ENCODE measurements at regions not wholly inside any gene's neighbourhood (a gene's known extent, or its start where the extent isn't known, plus 50 kb on each side); places are given as distances from the start of the nearest gene placed in this dataset.

DNA sequence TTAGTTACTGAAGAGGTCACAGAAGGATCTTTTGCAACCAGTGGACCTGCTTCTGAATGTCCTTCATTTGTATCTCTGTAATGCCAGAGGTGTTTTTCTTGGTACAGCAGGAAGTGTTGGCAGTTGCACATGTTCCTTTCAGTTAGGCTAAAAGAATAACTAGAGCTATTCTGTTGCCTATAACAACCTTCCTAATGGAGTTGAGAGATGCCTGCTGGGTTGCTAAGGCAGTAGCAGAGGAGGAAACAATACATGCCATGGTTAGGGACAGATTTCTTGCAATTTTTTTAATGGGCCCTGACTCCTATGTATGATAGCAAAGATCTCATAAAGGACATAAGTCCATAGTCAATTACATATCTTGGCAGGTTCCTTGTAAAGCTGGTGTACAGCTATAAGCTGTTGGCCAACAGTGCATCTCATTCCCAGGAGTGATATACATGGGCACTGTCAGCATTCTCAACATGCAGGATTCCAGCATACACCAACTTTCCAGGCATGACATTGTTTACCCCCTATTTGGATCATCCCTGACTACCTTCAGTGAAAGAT lies 556.6 kb downstream of the CCER1 start:
- DNase-seq (no peak), ATAC-seq (no peak)

DNA sequence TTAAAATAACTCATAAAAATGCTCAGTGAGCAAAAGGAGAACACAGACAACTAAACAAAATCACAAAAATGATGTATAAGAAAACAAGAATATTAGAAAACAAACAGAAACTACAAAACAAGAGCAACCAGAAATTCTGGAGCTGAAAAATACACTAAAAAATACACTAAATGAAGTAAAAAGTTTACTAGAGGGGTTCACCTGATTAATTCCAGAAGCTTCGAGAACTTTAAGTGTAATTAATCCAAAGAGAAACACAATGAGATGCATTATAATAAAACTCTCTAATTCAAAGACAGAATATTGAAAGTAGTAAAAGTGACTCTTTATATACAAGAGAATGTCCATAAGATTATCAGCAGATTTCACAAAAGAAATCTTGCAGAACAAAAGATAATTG lies 558.4 kb downstream of the CCER1 start:
- ATAC-seq = no peak
- DNase-seq = no peak

DNA sequence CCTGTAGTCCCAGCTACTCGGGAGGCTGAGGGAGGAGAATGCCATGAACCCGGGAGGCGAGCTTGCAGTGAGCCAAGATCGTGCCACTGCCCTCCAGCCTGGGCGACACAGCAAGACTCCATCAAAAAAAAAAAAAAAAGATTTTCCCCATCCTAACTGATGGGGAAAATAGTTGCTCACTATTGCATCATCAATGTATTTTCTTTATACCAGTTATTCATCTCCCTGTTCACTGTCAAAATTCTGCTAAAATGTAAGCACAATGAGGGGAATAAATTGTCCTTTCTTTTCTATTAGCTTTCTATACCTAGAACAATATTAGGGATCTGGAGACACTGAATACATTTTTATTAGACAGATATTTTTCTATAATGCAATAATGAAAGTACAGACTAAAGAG lies 561.3 kb downstream of the CCER1 start:
- no peak for DNase-seq
- no peak for ATAC-seq

DNA sequence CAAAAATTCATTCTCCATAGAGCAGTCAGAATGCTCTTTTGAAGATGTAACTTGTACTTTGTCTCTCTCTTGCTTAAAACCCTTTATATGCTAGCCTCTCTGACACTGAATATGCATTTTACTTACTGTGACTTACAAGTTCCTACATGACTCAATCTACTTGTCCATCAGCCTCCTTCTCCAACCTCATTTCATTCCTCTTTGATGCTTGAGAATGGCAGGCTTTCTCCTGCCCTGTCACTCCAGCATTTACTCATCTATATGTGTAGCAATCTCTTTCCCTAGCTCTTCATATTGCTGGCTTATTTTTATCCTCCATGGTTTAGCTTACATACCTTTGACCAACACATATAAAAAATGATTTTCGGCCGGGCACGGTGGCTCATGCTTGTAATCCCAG lies 561.9 kb downstream of the CCER1 start:
- ATAC-seq (no peak), DNase-seq (no peak)

DNA sequence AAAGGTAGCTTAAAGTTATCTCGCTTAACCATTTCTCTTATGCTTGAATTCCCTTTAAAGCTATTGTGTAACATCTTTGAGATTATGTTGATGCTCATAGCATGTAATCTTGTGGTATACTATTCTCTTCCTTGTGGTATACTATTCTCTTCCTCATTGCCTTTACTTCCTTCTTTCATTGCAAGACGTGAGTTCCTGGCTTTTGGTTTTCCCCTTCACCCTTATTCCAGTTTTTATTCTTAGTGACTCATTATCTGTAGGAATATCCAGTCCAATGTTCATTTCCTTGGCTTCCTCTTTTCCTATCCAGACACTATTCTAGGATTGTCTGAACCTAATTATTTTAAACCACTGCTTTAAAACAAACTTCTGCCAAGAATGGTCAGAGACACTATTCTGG lies 564.0 kb downstream of the CCER1 start:
- DNase-seq (no peak), ATAC-seq (no peak)

DNA sequence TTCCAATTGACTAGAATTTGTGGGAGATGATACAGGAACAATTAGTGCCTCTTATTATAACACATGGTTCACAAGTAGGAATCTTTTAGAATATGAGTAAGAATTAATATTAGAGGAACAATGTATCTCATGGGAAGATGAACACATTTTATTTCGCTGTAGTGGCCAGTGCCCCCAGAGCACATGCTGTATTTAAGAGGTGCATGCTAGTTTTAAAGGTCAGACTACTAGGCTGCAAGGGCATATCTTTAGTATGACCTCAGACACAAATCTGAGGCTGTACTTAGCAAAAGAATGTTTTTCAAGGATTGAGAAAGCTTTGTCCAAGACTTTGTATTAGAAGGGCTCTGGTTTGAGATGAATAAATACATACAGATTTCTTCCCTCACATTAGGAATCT lies 586.9 kb downstream of the CCER1 start:
- no peak for DNase-seq
- no peak for ATAC-seq

DNA sequence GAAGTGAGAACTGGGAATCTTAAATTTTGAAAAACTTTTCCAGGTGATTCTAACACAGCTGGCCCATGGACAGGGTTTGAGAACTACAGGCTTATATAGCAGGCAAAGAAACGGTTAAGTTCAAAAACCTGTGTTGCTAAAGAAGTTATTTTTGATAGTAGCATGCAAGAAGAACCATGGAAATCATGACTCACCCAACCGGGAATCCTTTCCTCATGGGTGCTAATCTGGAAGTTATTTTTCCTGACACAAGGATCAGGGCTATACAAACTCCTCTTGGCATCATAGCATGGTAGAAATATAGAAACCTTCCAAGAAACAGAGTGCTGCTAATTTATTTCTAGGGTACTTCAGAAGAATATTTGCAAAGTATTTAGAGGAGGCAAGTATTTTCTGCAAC lies 588.7 kb downstream of the CCER1 start:
- ATAC-seq = no peak
- DNase-seq = no peak

DNA sequence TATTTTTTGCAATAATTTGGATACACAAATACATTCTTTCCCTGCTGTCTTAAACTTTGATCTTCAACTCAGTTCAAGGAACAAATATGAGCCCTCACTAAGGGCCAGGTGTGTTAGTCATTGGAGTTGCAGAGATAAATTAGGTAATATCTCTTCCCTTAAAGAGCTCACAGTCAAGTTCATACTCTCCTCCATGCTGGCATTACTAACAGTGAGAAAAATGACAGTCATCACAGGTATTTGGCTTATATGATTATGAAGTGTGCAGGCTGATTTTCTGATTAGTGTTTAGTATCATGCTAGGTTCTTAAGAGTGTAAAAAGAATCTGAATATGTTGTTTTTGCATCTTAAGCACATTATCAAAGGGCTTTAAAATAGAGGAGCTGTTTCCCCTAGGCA lies 594.7 kb downstream of the CCER1 start:
- ATAC-seq = no peak
- DNase-seq = no peak

DNA sequence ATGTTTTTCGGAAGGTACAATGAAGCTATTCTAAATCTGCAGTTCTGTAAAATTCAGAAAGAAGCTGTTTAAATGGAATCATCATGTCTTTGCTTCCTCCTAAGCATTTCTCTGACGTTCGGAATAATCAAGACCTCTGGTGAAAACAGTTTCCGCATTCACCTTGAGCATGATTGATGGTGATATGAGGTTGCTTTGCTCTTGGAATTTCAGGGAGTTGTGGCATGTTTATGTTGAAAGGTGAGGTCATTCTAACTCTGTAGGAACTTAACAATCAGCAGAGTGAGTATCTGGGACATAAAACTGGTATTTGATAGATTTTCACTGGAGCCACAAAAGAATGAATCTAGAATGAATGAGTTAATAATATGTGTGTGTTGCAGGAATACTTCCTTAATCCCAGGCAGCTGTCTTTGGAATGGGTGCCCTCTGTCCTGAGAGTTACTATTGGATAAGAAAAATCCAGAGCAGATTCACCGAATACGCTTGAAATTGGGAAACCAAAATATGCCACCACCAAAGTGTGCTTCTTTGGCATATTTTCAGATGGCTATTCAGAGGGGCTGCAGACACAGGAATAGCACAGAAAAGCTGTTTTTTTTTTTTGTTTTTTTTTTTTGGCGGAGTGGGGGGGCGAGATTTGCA lies 599.1 kb downstream of the CCER1 start:
- DNase-seq (no peak), ATAC-seq (no peak)

DNA sequence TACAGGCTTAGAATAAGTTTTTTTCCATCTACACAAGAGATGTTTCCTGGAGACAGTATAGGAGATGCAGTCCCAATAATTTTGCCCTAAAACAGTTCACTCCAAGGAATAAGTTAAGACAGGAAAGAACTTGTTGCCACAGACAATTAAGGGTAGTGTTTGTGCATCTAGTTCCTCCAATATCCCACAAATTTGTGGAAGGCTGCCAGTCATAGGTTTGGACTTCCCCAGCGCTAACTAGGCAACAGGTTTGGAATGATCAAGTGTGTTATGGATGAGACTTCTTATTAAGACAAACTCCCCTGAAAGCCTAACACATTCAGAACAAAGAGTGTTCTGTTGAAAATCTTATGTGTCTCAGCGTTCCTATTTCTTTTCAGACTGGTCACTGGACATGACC lies 611.0 kb downstream of the CCER1 start:
- DNase-seq (no peak), ATAC-seq (no peak)

DNA sequence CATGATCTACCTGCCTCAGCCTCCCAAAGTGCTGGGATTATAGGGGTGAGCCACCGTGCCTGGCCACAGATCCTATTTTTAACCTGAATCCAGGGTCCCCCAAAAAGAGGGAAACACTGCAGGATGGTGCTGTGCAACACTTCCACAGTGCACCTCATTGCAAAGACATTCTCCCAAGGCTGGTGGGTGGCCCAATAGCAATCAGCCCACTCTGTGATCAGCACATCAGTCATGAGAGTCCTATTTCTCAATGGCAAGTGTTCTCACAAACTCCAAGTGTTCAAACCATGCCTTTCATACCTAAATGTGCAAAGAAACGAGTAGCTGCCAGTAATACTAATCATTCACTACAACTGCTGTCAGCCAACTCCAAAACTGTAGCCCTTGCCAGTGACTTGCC lies 612.9 kb downstream of the CCER1 start:
- DNase-seq (no peak), ATAC-seq (no peak)

DNA sequence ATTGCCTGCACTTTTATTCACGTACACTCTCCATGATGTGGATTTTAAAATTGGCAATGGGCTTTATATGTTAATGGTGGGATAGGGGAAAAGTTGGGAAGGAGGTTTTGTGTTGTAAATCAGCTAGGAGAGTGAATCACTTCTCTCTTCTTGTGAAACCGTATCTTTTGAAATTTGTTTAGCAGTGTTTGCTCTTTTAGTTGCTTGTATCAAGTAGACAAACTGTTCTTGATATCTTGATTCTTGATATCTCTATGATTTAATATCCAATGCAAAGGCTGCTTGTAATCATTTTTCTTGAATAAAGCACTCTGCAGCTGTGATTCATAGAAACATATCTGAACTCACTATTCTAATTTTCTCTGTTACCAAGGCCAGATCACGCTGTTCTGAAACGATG lies 615.1 kb downstream of the CCER1 start:
- DNase-seq = no peak
- ATAC-seq = no peak

DNA sequence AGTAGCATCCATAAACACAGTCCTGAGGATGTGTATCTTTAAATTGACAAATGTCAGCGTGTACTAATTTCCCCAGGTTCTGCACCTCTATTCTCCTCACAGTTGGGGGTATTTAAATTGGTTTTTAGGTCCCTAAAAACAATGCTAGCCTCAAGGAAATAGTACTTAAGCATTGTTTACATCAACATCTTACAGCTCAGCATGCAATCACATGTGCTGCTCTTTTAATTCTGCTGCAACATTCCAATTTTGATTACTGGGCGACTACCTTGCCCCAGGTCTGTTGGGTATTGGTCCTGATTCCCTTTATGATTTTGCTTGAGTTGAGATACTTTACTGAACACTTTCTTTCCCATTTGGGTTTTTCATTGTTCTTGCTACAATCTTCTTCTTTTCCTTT lies 616.6 kb downstream of the CCER1 start:
- ATAC-seq = no peak
- DNase-seq = no peak

DNA sequence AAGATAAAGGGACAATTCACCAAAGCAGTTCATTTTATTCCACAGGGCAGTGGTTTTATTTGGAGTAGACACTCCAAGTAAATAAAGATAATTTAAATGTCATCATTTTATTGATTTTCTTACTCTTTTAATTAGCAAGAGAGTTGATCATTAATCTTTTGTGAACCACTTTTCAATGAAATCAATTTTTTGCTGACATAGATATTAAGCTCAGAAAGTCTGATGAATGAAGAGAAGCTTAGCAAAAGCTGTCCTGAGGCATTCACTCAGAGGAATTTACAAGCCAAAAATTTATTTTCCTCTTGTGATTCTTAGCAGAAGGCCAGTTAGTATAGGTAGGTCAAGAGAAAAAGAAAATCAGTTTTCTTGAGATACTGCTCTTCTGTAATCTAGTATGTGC lies 618.0 kb downstream of the CCER1 start:
- DNase-seq (no peak), ATAC-seq (no peak)

DNA sequence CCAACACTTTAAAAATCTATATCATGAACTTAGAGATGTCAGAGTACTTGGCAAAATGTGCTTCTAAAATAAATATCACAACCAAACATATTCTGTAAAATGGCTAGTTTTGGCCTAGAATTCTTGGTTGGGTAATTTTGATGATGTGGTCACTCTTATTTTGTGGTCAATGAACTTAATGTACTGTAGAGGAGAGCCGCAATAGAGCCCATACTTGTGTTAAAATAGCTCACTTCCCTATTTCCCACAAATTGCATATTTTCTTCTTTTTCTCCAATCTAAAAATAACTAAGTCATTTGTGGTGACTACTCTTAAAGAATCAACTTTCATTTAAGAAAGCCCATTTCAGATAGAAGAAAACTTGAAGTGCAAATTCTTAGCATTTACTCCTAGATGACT lies 619.4 kb downstream of the CCER1 start:
- no peak for ATAC-seq
- no peak for DNase-seq

DNA sequence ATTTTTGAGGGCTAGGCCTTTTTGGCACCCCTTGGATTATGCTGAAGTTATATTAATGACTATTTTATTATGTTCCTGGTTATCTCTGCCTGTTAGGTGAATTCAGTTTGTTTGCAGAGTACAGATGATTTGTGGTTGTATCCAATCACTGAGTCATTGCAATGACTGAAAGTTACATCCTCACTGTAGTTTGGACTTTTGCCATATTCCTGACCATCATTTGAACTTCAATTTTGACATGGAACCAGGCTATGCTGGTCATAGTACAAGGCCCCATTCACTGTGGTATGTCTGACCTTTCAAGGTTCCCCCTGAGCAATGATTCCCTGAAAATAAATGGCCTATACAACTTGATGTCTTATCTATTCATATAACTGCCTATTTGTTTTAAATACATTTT lies 621.0 kb downstream of the CCER1 start:
- ATAC-seq (no peak), DNase-seq (no peak)

DNA sequence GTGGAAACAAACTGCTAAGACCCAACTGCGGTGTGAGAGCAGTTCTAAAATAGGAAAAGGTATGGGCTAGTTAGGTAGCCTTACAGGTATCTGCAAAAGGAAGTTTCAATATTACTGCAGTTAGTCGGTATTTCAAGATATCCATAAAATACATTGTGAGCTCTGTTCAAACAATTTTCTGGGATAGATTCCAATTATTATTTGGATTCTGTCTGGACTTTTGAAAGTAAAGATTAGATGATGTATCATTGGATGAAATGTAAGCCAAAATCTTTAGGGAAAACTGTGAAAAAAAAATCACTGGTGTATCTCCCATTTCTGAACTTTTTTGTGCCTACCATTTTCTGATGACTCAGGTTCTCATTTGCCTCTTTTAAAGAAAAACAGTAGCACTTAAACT lies 621.6 kb downstream of the CCER1 start:
- ATAC-seq = no peak
- no peak for DNase-seq

DNA sequence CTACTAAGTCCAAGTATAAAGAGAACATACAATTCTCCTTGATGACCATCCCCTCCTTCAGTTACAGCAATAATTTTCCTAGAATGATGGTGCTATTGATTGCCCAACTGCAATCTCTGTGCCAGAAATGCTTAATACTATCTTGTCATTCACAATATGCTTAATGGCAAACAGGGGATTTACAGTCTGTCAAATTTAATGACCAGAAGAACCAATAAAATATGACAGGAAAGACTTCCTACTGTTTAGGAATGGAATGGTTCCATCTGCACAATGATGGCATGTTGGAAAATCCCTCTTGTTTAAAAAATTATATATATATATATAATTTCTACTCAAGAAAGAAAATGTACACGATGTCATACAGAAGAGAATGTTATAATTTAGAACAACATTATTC lies 623.2 kb downstream of the CCER1 start:
- no peak for ATAC-seq

DNA sequence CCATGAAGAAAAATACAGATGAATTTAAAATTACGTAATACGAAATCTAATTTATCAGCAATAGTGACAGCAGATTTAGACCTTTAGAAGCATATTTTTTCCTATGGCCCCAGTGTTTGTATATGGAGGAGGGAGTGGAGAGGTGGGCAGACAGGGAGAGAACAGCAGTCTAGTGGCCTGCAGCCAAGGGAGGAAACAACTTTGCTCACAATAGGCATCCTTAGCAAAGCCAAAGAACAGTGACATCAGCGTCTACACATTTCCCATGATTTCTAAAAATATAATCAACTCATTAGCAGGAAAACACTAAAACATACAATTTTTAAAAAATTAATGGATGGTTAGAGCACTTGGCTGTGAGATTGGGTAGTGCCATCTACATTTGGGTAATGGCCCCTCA lies 622.6 kb upstream of the ATP2B1 start:
- ATAC-seq (no peak), DNase-seq (no peak)

More for the DNA sequence above, 623.2 kb downstream of the CCER1 start:
- no peak for DNase-seq

DNA sequence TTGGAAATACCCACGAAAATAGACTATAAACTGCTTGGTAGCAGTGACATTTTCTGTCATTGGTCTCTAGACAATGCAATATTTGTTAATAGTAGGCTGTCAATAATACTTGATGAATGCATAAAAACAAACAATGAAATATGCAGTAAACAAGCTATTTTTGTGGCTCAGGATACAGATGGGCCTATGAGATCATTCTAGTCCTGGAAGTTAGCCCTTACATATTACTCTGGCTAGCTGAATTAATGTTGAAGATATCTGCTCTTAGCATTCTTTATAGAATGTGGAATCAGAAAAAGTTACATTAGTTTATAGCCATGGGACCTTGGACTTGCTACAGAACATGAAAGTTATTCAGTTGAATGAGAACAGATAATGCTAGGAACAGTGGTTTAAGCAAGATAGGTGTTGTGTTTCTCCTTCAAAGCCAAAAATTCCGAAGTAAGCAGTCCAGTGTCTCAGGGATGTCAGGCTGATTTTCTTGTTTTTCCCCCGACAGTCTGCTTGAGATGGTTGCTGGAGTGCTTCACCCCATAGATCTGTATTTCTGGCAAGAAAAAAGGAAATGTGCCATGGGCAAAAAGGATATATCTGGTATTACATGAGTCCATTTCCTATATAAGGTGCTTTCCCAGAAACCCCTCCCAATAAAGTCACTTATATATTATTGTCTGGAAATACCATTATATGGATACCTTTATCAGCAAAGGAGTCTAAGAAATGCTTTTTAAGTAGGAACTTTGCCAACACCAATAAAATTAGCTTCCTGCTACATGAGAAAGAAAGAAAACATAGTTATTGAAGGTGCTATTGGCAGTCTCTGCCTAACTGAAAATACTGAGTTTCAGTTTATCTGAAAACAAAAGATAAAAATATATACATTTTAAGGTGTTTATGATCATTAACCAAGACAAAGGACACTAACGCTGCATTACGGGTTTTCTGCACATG lies 619.4 kb upstream of the ATP2B1 start:
- DNase-seq (no peak), ATAC-seq (no peak)

DNA sequence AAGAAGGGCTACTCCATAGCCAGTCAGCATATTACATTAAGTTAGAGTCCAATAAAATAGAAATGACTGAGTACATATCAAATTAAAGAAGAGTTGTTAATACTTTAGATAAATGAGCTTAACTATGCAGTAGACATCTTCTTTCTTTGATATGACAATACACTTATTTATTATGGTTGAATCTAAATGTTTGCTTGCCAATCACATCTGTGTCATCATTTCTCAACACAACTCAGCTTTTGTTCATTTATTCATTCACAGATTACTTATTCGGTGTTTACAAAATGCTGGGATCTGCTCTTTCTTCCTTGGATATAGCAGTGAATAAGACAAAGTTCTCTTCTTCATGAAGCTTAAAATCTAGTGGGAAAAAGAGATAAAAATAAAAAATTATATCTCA lies 614.6 kb upstream of the ATP2B1 start:
- no peak for ATAC-seq

DNA sequence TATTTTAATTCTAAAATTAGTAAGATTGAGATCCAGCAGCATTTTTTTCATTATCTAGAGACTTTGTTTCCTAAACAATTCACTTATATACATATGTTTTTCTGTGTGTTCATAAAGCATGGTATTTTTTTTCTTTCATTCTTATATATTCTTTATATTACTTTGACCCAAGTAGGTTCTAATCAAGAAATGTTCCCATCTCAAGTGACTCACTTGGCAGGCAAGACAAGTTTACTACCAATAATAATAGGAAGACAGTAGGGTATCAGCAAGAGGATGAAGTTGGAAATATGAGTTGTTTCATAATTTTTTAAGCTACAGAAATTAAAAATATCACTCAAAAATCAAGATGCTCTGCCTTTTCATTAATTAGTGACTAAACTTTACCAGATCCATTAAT lies 613.4 kb upstream of the ATP2B1 start:
- DNase-seq = no peak
- no peak for ATAC-seq

More for the DNA sequence above, 614.6 kb upstream of the ATP2B1 start:
- DNase-seq = no peak

DNA sequence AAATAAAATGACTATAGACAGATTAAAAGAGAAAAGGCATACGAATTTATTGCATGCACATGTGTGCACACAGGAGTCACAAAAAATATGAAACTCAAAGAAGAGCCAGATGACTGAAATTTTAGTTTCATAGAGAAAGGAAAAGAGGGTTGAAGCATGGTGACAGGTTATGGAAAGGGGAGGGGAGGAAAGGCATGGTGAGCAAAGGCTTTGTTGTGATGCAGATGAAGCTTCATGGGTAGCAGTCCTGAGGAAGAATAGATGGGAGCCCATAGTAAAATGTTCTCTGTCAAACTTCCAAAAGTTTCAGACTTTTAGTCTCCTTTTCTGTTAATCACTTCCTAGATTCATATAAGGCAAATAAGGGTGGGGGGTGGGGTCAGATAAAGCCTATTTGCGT lies 612.7 kb upstream of the ATP2B1 start:
- ATAC-seq = no peak
- no peak for DNase-seq

DNA sequence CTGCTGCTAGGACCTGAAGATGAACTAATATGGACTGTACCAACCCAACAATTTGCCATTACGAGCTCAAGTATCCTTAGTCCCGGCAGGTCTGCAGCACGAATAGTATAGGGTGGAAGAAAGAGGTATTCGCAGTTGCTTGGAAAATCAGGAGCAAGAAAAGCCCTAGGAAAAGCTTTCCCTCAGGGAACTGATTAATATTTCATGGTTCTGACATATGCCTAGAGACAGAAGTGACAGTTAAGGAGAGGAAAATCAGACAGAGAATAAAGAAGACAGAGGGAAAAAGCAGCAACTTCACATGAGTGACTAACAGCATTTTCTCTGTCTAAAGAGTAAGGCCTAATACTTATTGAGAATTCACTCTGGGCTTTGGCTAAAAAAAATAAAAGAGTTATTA lies 602.9 kb upstream of the ATP2B1 start:
- ATAC-seq (no peak), DNase-seq (no peak)
